NB4 (cell line): ENCODE measurements at regions not wholly inside any gene's neighbourhood (a gene's known extent, or its start where the extent isn't known, plus 50 kb on each side); places are given as distances from the start of the nearest gene placed in this dataset.

Experiments used
- CTCF ChIP-seq: IDR thresholded peaks from one replicate; pipeline ENCODE4 v1.5.1; 2012; ENCODE audit warnings: low read depth, low read length
- MAX ChIP-seq: IDR thresholded peaks from 2 replicates; pipeline ENCODE4 v1.6.1; 2011; ENCODE audit warnings: low read depth, low read length
- POLR2A ChIP-seq: IDR thresholded peaks from 2 replicates; pipeline ENCODE4 v1.6.1; 2011; ENCODE audit warnings: mild to moderate bottlenecking; ENCODE audit not compliant: insufficient read length; ENCODE audit errors: extremely low read depth

GRCh38 chr2:59308108-59308507 is 1067.0 kb upstream of the FANCL start:
- no peak for TF ChIP-seq MAX
- no peak for TF ChIP-seq CTCF
- no peak for TF ChIP-seq POLR2A
